SU-DHL-6 (cell line): ENCODE measurements at regions not wholly inside any gene's neighbourhood (a gene's known extent, or its start where the extent isn't known, plus 50 kb on each side); places are given as distances from the start of the nearest gene placed in this dataset.

Experiments
- H2AFZ ChIP-seq: fragments of 200-600 bp; sonication (generic); 2 replicates; pipeline ENCODE4 v1.6.1; 2014; ENCODE audit warnings: low read depth, mild to moderate bottlenecking, moderate library complexity, mixed read lengths, antibody characterized with exemption, low read length; ENCODE audit not compliant: severe bottlenecking
- H3F3A ChIP-seq: fragments of 200-600 bp; shearing (Covaris generic); 2 replicates; pipeline ENCODE4 v1.6.0; 2016; ENCODE audit warnings: antibody characterized with exemption, mild to moderate bottlenecking; ENCODE audit not compliant: insufficient read depth
- H3K27ac ChIP-seq: fragments of 200-600 bp; sonication (generic); 2 replicates; pipeline ENCODE4 v1.5.1; 2016; ENCODE audit warnings: low read depth, mild to moderate bottlenecking, low read length, moderate library complexity, mixed read lengths
- H3K27me3 ChIP-seq: fragments of 200-600 bp; sonication (generic), shearing (Covaris generic); 2 replicates; pipeline ENCODE4 v1.6.0; 2014; ENCODE audit warnings: mild to moderate bottlenecking, low read length
- H3K36me3 ChIP-seq: fragments of 200-600 bp; sonication (generic); 2 replicates; pipeline ENCODE4 v1.6.1; 2014; ENCODE audit warnings: mild to moderate bottlenecking, low read length, mixed read lengths
- H3K4me2 ChIP-seq: fragments of 300-600, 200-600 bp; shearing (Covaris generic), sonication (generic); 2 replicates; pipeline ENCODE4 v1.6.0; 2014; ENCODE audit warnings: low read length, low read depth, mild to moderate bottlenecking; ENCODE audit not compliant: poor library complexity, severe bottlenecking
- H3K4me3 ChIP-seq: fragments of 200-600 bp; sonication (generic); 2 replicates; pipeline ENCODE4 v1.5.1; 2014; ENCODE audit warnings: antibody characterized with exemption, low read length, mild to moderate bottlenecking, mixed read lengths; ENCODE audit not compliant: insufficient read depth, poor library complexity, severe bottlenecking
- H3K79me2 ChIP-seq: fragments of 200-600 bp; sonication (generic); 2 replicates; pipeline ENCODE4 v1.6.1; 2014; ENCODE audit warnings: mild to moderate bottlenecking, low read length, moderate library complexity; ENCODE audit not compliant: insufficient read depth
- H3K9ac ChIP-seq: fragments of 200-600 bp; sonication (generic); 2 replicates; pipeline ENCODE4 v1.7.0; 2014; ENCODE audit warnings: mild to moderate bottlenecking, low read length
- H3K9me2 ChIP-seq: fragments of 200-600 bp; sonication (generic); replicated peaks from 2 replicates; pipeline ENCODE4 v1.6.1; 2014; ENCODE audit warnings: low read length; ENCODE audit not compliant: insufficient read depth
- H3K9me3 ChIP-seq: fragments of 200-600 bp; sonication (generic); 2 replicates; pipeline ENCODE4 v1.6.1; 2014; ENCODE audit warnings: low read length, mixed read lengths; ENCODE audit not compliant: insufficient read depth
- H4K20me1 ChIP-seq: fragments of 200-600 bp; sonication (generic); 2 replicates; pipeline ENCODE4 v1.6.1; 2014; ENCODE audit warnings: low read depth, mild to moderate bottlenecking, antibody characterized with exemption, low read length, moderate library complexity, mixed read lengths
- CTCF ChIP-seq: fragments of 200-600 bp; sonication (generic); IDR thresholded peaks from one replicate; pipeline ENCODE4 v1.5.1; 2017; ENCODE audit warnings: antibody characterized with exemption, mild to moderate bottlenecking, low read length, moderate library complexity; ENCODE audit not compliant: insufficient read depth, poor library complexity, severe bottlenecking
- EZH2phosphoT487 ChIP-seq: fragments of 200-600 bp; sonication (generic), shearing (Covaris generic); conservative IDR thresholded peaks from 2 replicates; pipeline ENCODE4 v1.6.1; 2018; ENCODE audit warnings: mild to moderate bottlenecking, antibody characterized with exemption, low read length, moderate library complexity, mixed read lengths

- Histone ChIP-seq H3K27me3 (no peaks in the 10 kb centered on the region), H3F3A (no peaks in the 10 kb centered on the region), H4K20me1 (no peaks in the 10 kb centered on the region), H3K27ac (no peak overlapping the region), H3K4me2 (no peak overlapping the region), H3K4me3 (no peak overlapping the region), H3K9me2 (no peaks in the 10 kb centered on the region), H3K79me2 (no peaks in the 10 kb centered on the region), H3K9ac (no peak overlapping the region), H3K9me3 (no peaks in the 10 kb centered on the region), H2AFZ (no peak overlapping the region), H3K36me3 (no peaks in the 10 kb centered on the region)
- TF ChIP-seq EZH2phosphoT487, result no peak
- TF ChIP-seq CTCF, result no peak
Measured at GRCh38 chr10:120085096-120085796, 192.7 kb downstream of the SEC23IP start.

- no peak for TF ChIP-seq EZH2phosphoT487
- TF ChIP-seq CTCF, result no peak
- H2AFZ ChIP-seq, result no peak overlapping the region
- no peaks in the 10 kb centered on the region for H3F3A ChIP-seq
- H3K9me3 ChIP-seq, result no peaks in the 10 kb centered on the region
- no peak overlapping the region for H3K9ac ChIP-seq
- no peaks in the 10 kb centered on the region for H3K9me2 ChIP-seq
- H3K4me2 ChIP-seq, result no peak overlapping the region
- H3K4me3 ChIP-seq, result no peak overlapping the region
- no peaks in the 10 kb centered on the region for H3K79me2 ChIP-seq
- H3K27me3 ChIP-seq, result no peaks in the 10 kb centered on the region
- H3K36me3 ChIP-seq, result no peaks in the 10 kb centered on the region
- H4K20me1 ChIP-seq, result no peaks in the 10 kb centered on the region
- no peak overlapping the region for H3K27ac ChIP-seq
Measured at GRCh38 chr10:120086066-120086465, 193.5 kb downstream of the SEC23IP start.

- no peak for TF ChIP-seq EZH2phosphoT487
- no peak overlapping the region for H3K9ac ChIP-seq
- H3K4me2 ChIP-seq, result no peak overlapping the region
- H3K9me2 ChIP-seq, result no peaks in the 10 kb centered on the region
- no peaks in the 10 kb centered on the region for H3K79me2 ChIP-seq
- H3K36me3 ChIP-seq, result no peaks in the 10 kb centered on the region
- H3K9me3 ChIP-seq, result no peaks in the 10 kb centered on the region
- no peak overlapping the region for H3K4me3 ChIP-seq
- H2AFZ ChIP-seq, result no peak overlapping the region
- H3K27me3 ChIP-seq, result no peaks in the 10 kb centered on the region
- no peak overlapping the region for H3K27ac ChIP-seq
- no peaks in the 10 kb centered on the region for H4K20me1 ChIP-seq
- no peaks in the 10 kb centered on the region for H3F3A ChIP-seq
Measured at GRCh38 chr10:120087109-120087508, 194.6 kb downstream of the SEC23IP start.

GRCh38 chr10:120095875-120096274 is 203.3 kb downstream of the SEC23IP start:
- no peak for TF ChIP-seq CTCF
- no peak for TF ChIP-seq EZH2phosphoT487

More at GRCh38 chr10:120095875-120096274, 203.3 kb downstream of the SEC23IP start:
- H2AFZ ChIP-seq, result no peak overlapping the region
- no peaks in the 10 kb centered on the region for H3K9me3 ChIP-seq
- H3K9ac ChIP-seq, result no peak overlapping the region
- H3K4me2 ChIP-seq, result no peak overlapping the region
- H3K36me3 ChIP-seq, result no peaks in the 10 kb centered on the region
- no peaks in the 10 kb centered on the region for H3K9me2 ChIP-seq
- H3K79me2 ChIP-seq, result no peaks in the 10 kb centered on the region
- H3F3A ChIP-seq, result no peaks in the 10 kb centered on the region
- H3K27ac ChIP-seq, result no peak overlapping the region
- no peaks in the 10 kb centered on the region for H3K27me3 ChIP-seq
- no peak overlapping the region for H3K4me3 ChIP-seq
- no peaks in the 10 kb centered on the region for H4K20me1 ChIP-seq
